ENCODE measurements at regions not wholly inside any gene's neighbourhood (a gene's known extent, or its start where the extent isn't known, plus 50 kb on each side); places are given as distances from the start of the nearest gene placed in this dataset.

- no peak for TF ChIP-seq EZH2phosphoT487 (IDR thresholded peaks at IDR 0.05; ENCODE audit: insufficient read depth, low read depth)
- no peak for TF ChIP-seq EZH2 (IDR thresholded peaks at IDR 0.05; ENCODE audit: insufficient read depth, poor library complexity, severe bottlenecking)
Measured at GRCh38 chr6:14210663-14211561, 93.3 kb downstream of the CD83 start.

All from GM23248 (cell line).